ENCODE measurements at regions not wholly inside any gene's neighbourhood (a gene's known extent, or its start where the extent isn't known, plus 50 kb on each side); places are given as distances from the start of the nearest gene placed in this dataset.

DNA sequence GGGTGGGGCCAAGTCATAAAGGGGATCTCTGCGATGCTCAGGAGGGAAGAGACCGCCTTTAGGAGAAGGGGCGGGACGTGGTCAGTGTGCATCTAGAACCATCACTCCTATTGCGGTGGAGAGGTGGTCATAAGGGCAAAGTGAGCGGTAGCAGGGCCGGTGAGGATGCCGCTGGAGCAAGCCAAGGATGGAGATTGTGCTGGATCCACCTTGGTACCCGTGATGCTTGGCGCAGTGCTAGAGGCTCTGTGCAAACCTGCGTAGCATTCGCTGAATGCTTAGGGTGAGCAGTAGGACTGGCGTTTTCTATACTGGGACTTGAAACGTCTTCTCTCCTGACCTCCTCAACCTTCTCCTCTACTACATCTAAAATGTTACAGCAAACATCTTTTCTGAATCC, 294.2 kb downstream of the FGF9 start:
- Histone ChIP-seq H3K27ac (ENCODE audit: extremely low read depth, low read depth, low read length) (no peak overlapping the region), H3K9me3 (ENCODE audit: control insufficient read depth, insufficient read depth, low read depth, low read length) (no peaks in the 10 kb centered on the region), H3K4me1 (ENCODE audit: control insufficient read depth, insufficient read depth, low read length) (no peaks in the 10 kb centered on the region), H3K4me3 (ENCODE audit: low read depth, low read length) (no peak overlapping the region), H3K36me3 (ENCODE audit: control insufficient read depth in 2 of 2, insufficient read depth in 1 of 2, low read length in 2 of 2) (no peaks in the 10 kb centered on the region)
- CTCF ChIA-PET: no interaction called here
- POLR2A ChIA-PET: no interaction called here
- TF ChIP-seq ZSCAN16 (tag by site-specific recombination; IDR thresholded peaks at IDR 0.05) (no peak), ZNF146 (tag by site-specific recombination; IDR thresholded peaks at IDR 0.05) (no peak), ZNF837 (tag by site-specific recombination; IDR thresholded peaks at IDR 0.05) (no peak), ZNF530 (tag by site-specific recombination; IDR thresholded peaks at IDR 0.05; ENCODE audit: low read depth) (no peak), ZNF366 (tag by site-specific recombination; conservative IDR thresholded peaks at IDR 0.05) (no peak), YY1 (tag by site-specific recombination; IDR thresholded peaks at IDR 0.05) (no peak), ZNF555 (tag by site-specific recombination; conservative IDR thresholded peaks at IDR 0.05) (no peak), SETDB1 (IDR thresholded peaks at IDR 0.05; ENCODE audit: insufficient read length, low read length) (no peak), ZNF394 (tag by site-specific recombination; IDR thresholded peaks at IDR 0.05; ENCODE audit: borderline replicate concordance) (no peak), ZNF121 (tag by site-specific recombination; IDR thresholded peaks at IDR 0.05) (no peak), ZNF549 (tag by site-specific recombination; IDR thresholded peaks at IDR 0.05) (no peak), ZNF571 (tag by site-specific recombination; IDR thresholded peaks at IDR 0.05) (no peak)
- TF ChIP-seq, protein P1, sequence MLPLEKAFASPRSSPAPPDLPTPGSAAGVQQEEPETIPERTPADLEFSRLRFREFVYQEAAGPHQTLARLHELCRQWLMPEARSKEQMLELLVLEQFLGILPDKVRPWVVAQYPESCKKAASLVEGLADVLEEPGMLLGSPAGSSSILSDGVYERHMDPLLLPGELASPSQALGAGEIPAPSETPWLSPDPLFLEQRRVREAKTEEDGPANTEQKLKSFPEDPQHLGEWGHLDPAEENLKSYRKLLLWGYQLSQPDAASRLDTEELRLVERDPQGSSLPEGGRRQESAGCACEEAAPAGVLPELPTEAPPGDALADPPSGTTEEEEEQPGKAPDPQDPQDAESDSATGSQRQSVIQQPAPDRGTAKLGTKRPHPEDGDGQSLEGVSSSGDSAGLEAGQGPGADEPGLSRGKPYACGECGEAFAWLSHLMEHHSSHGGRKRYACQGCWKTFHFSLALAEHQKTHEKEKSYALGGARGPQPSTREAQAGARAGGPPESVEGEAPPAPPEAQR (tag by site-specific recombination; IDR thresholded peaks at IDR 0.05): no peak
- TF ChIP-seq, protein P2, sequence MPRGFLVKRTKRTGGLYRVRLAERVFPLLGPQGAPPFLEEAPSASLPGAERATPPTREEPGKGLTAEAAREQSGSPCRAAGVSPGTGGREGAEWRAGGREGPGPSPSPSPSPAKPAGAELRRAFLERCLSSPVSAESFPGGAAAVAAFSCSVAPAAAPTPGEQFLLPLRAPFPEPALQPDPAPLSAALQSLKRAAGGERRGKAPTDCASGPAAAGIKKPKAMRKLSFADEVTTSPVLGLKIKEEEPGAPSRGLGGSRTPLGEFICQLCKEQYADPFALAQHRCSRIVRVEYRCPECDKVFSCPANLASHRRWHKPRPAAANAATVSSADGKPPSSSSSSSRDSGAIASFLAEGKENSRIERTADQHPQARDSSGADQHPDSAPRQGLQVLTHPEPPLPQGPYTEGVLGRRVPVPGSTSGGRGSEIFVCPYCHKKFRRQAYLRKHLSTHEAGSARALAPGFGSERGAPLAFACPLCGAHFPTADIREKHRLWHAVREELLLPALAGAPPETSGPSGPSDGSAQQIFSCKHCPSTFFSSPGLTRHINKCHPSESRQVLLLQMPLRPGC (tag by site-specific recombination; IDR thresholded peaks at IDR 0.05): no peak
- TF ChIP-seq, protein P3, sequence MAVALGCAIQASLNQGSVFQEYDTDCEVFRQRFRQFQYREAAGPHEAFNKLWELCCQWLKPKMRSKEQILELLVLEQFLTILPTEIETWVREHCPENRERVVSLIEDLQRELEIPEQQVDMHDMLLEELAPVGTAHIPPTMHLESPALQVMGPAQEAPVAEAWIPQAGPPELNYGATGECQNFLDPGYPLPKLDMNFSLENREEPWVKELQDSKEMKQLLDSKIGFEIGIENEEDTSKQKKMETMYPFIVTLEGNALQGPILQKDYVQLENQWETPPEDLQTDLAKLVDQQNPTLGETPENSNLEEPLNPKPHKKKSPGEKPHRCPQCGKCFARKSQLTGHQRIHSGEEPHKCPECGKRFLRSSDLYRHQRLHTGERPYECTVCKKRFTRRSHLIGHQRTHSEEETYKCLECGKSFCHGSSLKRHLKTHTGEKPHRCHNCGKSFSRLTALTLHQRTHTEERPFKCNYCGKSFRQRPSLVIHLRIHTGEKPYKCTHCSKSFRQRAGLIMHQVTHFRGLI (tag by site-specific recombination; IDR thresholded peaks at IDR 0.05): no peak

DNA sequence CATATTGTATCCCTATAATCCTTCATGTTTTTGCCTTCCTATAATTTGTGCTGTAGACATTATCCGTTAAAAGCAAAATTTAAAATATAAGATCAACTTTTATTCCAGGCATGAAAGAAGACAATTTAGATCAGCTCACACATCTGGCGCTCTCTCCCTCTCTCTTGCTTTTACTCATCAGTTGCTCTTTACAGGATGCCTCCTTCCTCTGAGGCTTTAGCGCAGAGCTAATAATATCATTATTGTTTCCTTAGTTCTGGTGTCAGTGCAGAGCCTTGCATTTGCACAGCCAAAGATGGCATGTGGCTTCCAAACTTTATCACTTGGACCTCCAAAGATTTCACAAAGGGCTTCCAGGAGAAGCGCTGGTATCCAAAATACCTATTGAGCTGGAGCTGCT, 295.1 kb downstream of the FGF9 start:
- ChIA-PET POLR2A (no interaction called here), CTCF (no interaction called here)
- no peaks in the 10 kb centered on the region for H3K9me3 ChIP-seq (ENCODE audit: control insufficient read depth, insufficient read depth, low read depth, low read length)
- H3K4me1 ChIP-seq (ENCODE audit: control insufficient read depth, insufficient read depth, low read length): no peaks in the 10 kb centered on the region
- H3K36me3 ChIP-seq (ENCODE audit: control insufficient read depth in 2 of 2, insufficient read depth in 1 of 2, low read length in 2 of 2): no peaks in the 10 kb centered on the region
- H3K4me3 ChIP-seq (ENCODE audit: low read depth, low read length): no peak overlapping the region
- no peak overlapping the region for H3K27ac ChIP-seq (ENCODE audit: extremely low read depth, low read depth, low read length)
- TF ChIP-seq ZBTB1 (tag by site-specific recombination; IDR thresholded peaks at IDR 0.05) (no peak), SETDB1 (IDR thresholded peaks at IDR 0.05; ENCODE audit: insufficient read length, low read length) (no peak), ZNF837 (tag by site-specific recombination; IDR thresholded peaks at IDR 0.05) (no peak), ZNF2 (tag by site-specific recombination; IDR thresholded peaks at IDR 0.05) (no peak), ZNF707 (tag by site-specific recombination; IDR thresholded peaks at IDR 0.05) (no peak), KLF8 (tag by site-specific recombination; IDR thresholded peaks at IDR 0.05) (no peak), SP3 (tag by site-specific recombination; IDR thresholded peaks at IDR 0.05) (no peak), YY2 (tag by site-specific recombination; IDR thresholded peaks at IDR 0.05) (no peak)
- TF ChIP-seq, protein P4, sequence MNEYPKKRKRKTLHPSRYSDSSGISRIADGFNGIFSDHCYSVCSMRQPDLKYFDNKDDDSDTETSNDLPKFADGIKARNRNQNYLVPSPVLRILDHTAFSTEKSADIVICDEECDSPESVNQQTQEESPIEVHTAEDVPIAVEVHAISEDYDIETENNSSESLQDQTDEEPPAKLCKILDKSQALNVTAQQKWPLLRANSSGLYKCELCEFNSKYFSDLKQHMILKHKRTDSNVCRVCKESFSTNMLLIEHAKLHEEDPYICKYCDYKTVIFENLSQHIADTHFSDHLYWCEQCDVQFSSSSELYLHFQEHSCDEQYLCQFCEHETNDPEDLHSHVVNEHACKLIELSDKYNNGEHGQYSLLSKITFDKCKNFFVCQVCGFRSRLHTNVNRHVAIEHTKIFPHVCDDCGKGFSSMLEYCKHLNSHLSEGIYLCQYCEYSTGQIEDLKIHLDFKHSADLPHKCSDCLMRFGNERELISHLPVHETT (tag by site-specific recombination; IDR thresholded peaks at IDR 0.05): no peak
- TF ChIP-seq, protein P5, sequence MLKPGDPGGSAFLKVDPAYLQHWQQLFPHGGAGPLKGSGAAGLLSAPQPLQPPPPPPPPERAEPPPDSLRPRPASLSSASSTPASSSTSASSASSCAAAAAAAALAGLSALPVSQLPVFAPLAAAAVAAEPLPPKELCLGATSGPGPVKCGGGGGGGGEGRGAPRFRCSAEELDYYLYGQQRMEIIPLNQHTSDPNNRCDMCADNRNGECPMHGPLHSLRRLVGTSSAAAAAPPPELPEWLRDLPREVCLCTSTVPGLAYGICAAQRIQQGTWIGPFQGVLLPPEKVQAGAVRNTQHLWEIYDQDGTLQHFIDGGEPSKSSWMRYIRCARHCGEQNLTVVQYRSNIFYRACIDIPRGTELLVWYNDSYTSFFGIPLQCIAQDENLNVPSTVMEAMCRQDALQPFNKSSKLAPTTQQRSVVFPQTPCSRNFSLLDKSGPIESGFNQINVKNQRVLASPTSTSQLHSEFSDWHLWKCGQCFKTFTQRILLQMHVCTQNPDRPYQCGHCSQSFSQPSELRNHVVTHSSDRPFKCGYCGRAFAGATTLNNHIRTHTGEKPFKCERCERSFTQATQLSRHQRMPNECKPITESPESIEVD (tag by site-specific recombination; IDR thresholded peaks at IDR 0.05): no peak
- TF ChIP-seq, protein P6, sequence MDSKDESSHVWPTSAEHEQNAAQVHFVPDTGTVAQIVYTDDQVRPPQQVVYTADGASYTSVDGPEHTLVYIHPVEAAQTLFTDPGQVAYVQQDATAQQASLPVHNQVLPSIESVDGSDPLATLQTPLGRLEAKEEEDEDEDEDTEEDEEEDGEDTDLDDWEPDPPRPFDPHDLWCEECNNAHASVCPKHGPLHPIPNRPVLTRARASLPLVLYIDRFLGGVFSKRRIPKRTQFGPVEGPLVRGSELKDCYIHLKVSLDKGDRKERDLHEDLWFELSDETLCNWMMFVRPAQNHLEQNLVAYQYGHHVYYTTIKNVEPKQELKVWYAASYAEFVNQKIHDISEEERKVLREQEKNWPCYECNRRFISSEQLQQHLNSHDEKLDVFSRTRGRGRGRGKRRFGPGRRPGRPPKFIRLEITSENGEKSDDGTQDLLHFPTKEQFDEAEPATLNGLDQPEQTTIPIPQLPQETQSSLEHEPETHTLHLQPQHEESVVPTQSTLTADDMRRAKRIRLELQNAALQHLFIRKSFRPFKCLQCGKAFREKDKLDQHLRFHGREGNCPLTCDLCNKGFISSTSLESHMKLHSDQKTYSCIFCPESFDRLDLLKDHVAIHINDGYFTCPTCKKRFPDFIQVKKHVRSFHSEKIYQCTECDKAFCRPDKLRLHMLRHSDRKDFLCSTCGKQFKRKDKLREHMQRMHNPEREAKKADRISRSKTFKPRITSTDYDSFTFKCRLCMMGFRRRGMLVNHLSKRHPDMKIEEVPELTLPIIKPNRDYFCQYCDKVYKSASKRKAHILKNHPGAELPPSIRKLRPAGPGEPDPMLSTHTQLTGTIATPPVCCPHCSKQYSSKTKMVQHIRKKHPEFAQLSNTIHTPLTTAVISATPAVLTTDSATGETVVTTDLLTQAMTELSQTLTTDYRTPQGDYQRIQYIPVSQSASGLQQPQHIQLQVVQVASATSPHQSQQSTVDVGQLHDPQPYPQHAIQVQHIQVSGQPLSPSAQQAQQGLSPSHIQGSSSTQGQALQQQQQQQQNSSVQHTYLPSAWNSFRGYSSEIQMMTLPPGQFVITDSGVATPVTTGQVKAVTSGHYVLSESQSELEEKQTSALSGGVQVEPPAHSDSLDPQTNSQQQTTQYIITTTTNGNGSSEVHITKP (tag by site-specific recombination; IDR thresholded peaks at IDR 0.05): no peak
